BLaER1 treated with 17β-estradiol and CSF1 and Interleukin-3, amounts not matched to agents 10 nM and 100 nM (cell line): ENCODE measurements at regions not wholly inside any gene's neighbourhood (a gene's known extent, or its start where the extent isn't known, plus 50 kb on each side); places are given as distances from the start of the nearest gene placed in this dataset.
"Not testable (repeated sequence)": the region's sequence is repeated elsewhere in the genome, so short reads cannot be mapped to it uniquely, and the experiment has no call there.

Experiments used
- H3K27ac ChIP-seq, 11 experiments: shearing (Covaris generic); formaldehyde crosslinking; 2 replicates each; pipeline ENCODE4 v1.8.1; 2022
- H3K27me3 ChIP-seq, 11 experiments: shearing (Covaris generic); formaldehyde crosslinking; 2 replicates each; pipeline ENCODE4 v1.8.1; 2022
- H3K36me3 ChIP-seq, 11 experiments: shearing (Covaris generic); formaldehyde crosslinking; 2 replicates each; pipeline ENCODE4 v1.8.1; 2022
- H3K4me1 ChIP-seq, 10 experiments: shearing (Covaris generic); formaldehyde crosslinking; 2 replicates each; pipeline ENCODE4 v1.8.1; 2022
- H3K4me2 ChIP-seq, 11 experiments: shearing (Covaris generic); formaldehyde crosslinking; 2 replicates each; pipeline ENCODE4 v1.8.1; 2022
- H3K4me3 ChIP-seq, 10 experiments: shearing (Covaris generic); formaldehyde crosslinking; 2 replicates each; pipeline ENCODE4 v1.8.1; 2022
- H3K9ac ChIP-seq, 11 experiments: shearing (Covaris generic); formaldehyde crosslinking; 2 replicates each; pipeline ENCODE4 v1.8.1; 2022
- H3K9me3 ChIP-seq, 11 experiments: shearing (Covaris generic); formaldehyde crosslinking; replicated peaks in 1 of 11; 2 replicates each; pipeline ENCODE4 v1.8.1; 2022
- H4K20me1 ChIP-seq, 11 experiments: shearing (Covaris generic); formaldehyde crosslinking; 2 replicates each; pipeline ENCODE4 v1.8.1; 2022
- Cebpa-rat ChIP-seq, 11 experiments: shearing (Covaris generic); IDR thresholded peaks; 2 replicates each; pipeline ENCODE4 v1.8.1; 2022

- Histone ChIP-seq H3K9ac (no peak overlapping the region), H3K4me1 (no peaks in the 10 kb centered on the region), H3K4me3 (no peak overlapping the region), H3K36me3 (no peaks in the 10 kb centered on the region), H3K27ac (no peak overlapping the region), H3K27me3 (no peaks in the 10 kb centered on the region), H3K4me2 (no peak overlapping the region), H4K20me1 (no peaks in the 10 kb centered on the region), H3K9me3 (no peaks in the 10 kb centered on the region)
- TF ChIP-seq Cebpa-rat (IDR thresholded peaks at IDR 0.05): no peak
Observed at GRCh38 chr16:80265624-80266306, 275.0 kb upstream of the DYNLRB2 start.

GRCh38 chr16:80263848-80264694 lies 276.7 kb upstream of the DYNLRB2 start:
- no peak overlapping the region for H3K4me3 ChIP-seq
- H4K20me1 ChIP-seq: no peaks in the 10 kb centered on the region
- no peaks in the 10 kb centered on the region for H3K9me3 ChIP-seq
- no peak for TF ChIP-seq Cebpa-rat (IDR thresholded peaks at IDR 0.05)
- H3K4me2 ChIP-seq: no peak overlapping the region
- H3K27ac ChIP-seq: no peak overlapping the region
- no peaks in the 10 kb centered on the region for H3K36me3 ChIP-seq
- no peak overlapping the region for H3K9ac ChIP-seq
- no peaks in the 10 kb centered on the region for H3K27me3 ChIP-seq
- H3K4me1 ChIP-seq: no peaks in the 10 kb centered on the region

- no peak overlapping the region for H3K27ac ChIP-seq
- H3K9me3 ChIP-seq: no peaks in the 10 kb centered on the region
- TF ChIP-seq Cebpa-rat (IDR thresholded peaks at IDR 0.05): no peak
- H3K4me2 ChIP-seq: no peak overlapping the region
- no peaks in the 10 kb centered on the region for H3K4me1 ChIP-seq
- no peaks in the 10 kb centered on the region for H3K36me3 ChIP-seq
- H3K4me3 ChIP-seq: no peak overlapping the region
- no peak overlapping the region for H3K9ac ChIP-seq
- H3K27me3 ChIP-seq: no peaks in the 10 kb centered on the region
- no peaks in the 10 kb centered on the region for H4K20me1 ChIP-seq
Observed at GRCh38 chr16:80263181-80263823, 277.5 kb upstream of the DYNLRB2 start.

GRCh38 chr16:80260906-80261311 lies 279.9 kb upstream of the DYNLRB2 start:
- no peak for TF ChIP-seq Cebpa-rat (IDR thresholded peaks at IDR 0.05)
- Histone ChIP-seq H3K4me3 (no peak overlapping the region), H3K36me3 (no peaks in the 10 kb centered on the region)

GRCh38 chr16:80259290-80259805 lies 281.4 kb upstream of the DYNLRB2 start:
- Histone ChIP-seq H4K20me1 (no peaks in the 10 kb centered on the region), H3K27ac (no peak overlapping the region), H3K4me1 (no peaks in the 10 kb centered on the region), H3K9me3 (no peaks in the 10 kb centered on the region), H3K27me3 (no peaks in the 10 kb centered on the region), H3K36me3 (no peaks in the 10 kb centered on the region), H3K4me3 (no peak overlapping the region), H3K4me2 (no peak overlapping the region), H3K9ac (no peak overlapping the region)
- no peak for TF ChIP-seq Cebpa-rat (IDR thresholded peaks at IDR 0.05)

More at GRCh38 chr16:80260906-80261311, 279.9 kb upstream of the DYNLRB2 start:
- Histone ChIP-seq H3K27ac (no peak overlapping the region), H3K4me1 (no peaks in the 10 kb centered on the region), H3K9ac (no peak overlapping the region), H3K9me3 (no peaks in the 10 kb centered on the region), H4K20me1 (no peaks in the 10 kb centered on the region), H3K4me2 (no peak overlapping the region), H3K27me3 (no peaks in the 10 kb centered on the region)

- Histone ChIP-seq H3K27ac (no peak overlapping the region), H3K9ac (no peak overlapping the region), H4K20me1 (no peaks in the 10 kb centered on the region), H3K4me1 (no peaks in the 10 kb centered on the region), H3K27me3 (no peaks in the 10 kb centered on the region), H3K9me3 (no peaks in the 10 kb centered on the region), H3K4me2 (no peak overlapping the region), H3K4me3 (no peak overlapping the region), H3K36me3 (no peaks in the 10 kb centered on the region)
- TF ChIP-seq Cebpa-rat (IDR thresholded peaks at IDR 0.05): no peak
Observed at GRCh38 chr16:80258407-80258806, 282.4 kb upstream of the DYNLRB2 start.

GRCh38 chr16:80254970-80255369 lies 285.8 kb upstream of the DYNLRB2 start:
- no peak overlapping the region for H3K4me3 ChIP-seq
- H3K27me3 ChIP-seq: no peaks in the 10 kb centered on the region
- no peak for TF ChIP-seq Cebpa-rat (IDR thresholded peaks at IDR 0.05)
- H3K4me2 ChIP-seq: no peak overlapping the region
- H3K4me1 ChIP-seq: no peaks in the 10 kb centered on the region
- H3K27ac ChIP-seq: no peak overlapping the region
- H3K9ac ChIP-seq: no peak overlapping the region
- no peaks in the 10 kb centered on the region for H3K36me3 ChIP-seq
- H3K9me3 ChIP-seq: no peaks in the 10 kb centered on the region
- no peaks in the 10 kb centered on the region for H4K20me1 ChIP-seq

GRCh38 chr16:80253741-80254140 lies 287.1 kb upstream of the DYNLRB2 start:
- no peaks in the 10 kb centered on the region for H3K9me3 ChIP-seq
- no peak for TF ChIP-seq Cebpa-rat (IDR thresholded peaks at IDR 0.05)
- H3K27ac ChIP-seq: no peak overlapping the region
- H3K4me1 ChIP-seq: no peaks in the 10 kb centered on the region
- no peak overlapping the region for H3K4me3 ChIP-seq
- no peaks in the 10 kb centered on the region for H3K27me3 ChIP-seq
- no peaks in the 10 kb centered on the region for H4K20me1 ChIP-seq
- H3K36me3 ChIP-seq: no peaks in the 10 kb centered on the region
- H3K9ac ChIP-seq: no peak overlapping the region
- H3K4me2 ChIP-seq: no peak overlapping the region

GRCh38 chr16:80250381-80250780 lies 290.4 kb upstream of the DYNLRB2 start:
- Histone ChIP-seq H3K4me3 (no peak overlapping the region), H3K27me3 (no peaks in the 10 kb centered on the region), H3K4me1 (no peaks in the 10 kb centered on the region), H3K36me3 (no peaks in the 10 kb centered on the region), H3K9me3 (no peaks in the 10 kb centered on the region), H3K27ac (no peak overlapping the region), H3K4me2 (no peak overlapping the region), H4K20me1 (no peaks in the 10 kb centered on the region), H3K9ac (no peak overlapping the region)
- TF ChIP-seq Cebpa-rat (IDR thresholded peaks at IDR 0.05): no peak

- not testable (repeated sequence) for H3K4me2 ChIP-seq, H3K27ac ChIP-seq, H3K9ac ChIP-seq, H3K27me3 ChIP-seq, H3K4me1 ChIP-seq, H3K36me3 ChIP-seq, H3K4me3 ChIP-seq, H4K20me1 ChIP-seq
- H3K9me3 ChIP-seq: peaks cover 25 to 40% (median 34%) of the 10 kb centered on the region in 11 experiments
Observed at GRCh38 chr16:80243303-80243702, 297.5 kb upstream of the DYNLRB2 start.

- H3K4me1 ChIP-seq, H3K4me3 ChIP-seq, H4K20me1 ChIP-seq, H3K27me3 ChIP-seq, H3K9ac ChIP-seq, H3K36me3 ChIP-seq, H3K27ac ChIP-seq, H3K4me2 ChIP-seq: not testable (repeated sequence)
- H3K9me3 ChIP-seq: peaks cover 25 to 40% (median 34%) of the 10 kb centered on the region in 11 experiments
Observed at GRCh38 chr16:80242279-80242678, 298.5 kb upstream of the DYNLRB2 start.
